GM12891 (cell line): ENCODE measurements at regions not wholly inside any gene's neighbourhood (a gene's known extent, or its start where the extent isn't known, plus 50 kb on each side); places are given as distances from the start of the nearest gene placed in this dataset.

Source experiments
- DNase-seq: peaks from one replicate; pipeline ENCODE4 v3.0.0; 2011; ENCODE audit warnings: low spot score; ENCODE audit not compliant: insufficient read length
- FAIRE-seq: peaks from 2 replicates; lab custom pipeline; 2011; peaks lifted over from hg19 to GRCh38; lab: Jason Lieb, UNC
- PAX5 ChIP-seq: IDR thresholded peaks from 2 replicates; pipeline ENCODE4 v1.6.1; 2011; ENCODE audit warnings: low read length, moderate library complexity, mild to moderate bottlenecking; ENCODE audit not compliant: insufficient read depth, severe bottlenecking
- POLR2A ChIP-seq: IDR thresholded peaks from 2 replicates; pipeline ENCODE4 v1.6.1; 2011; ENCODE audit warnings: low read depth, low read length, control low read depth
- POLR2AphosphoS5 ChIP-seq: IDR thresholded peaks from 2 replicates; pipeline ENCODE4 v1.6.1; 2011; ENCODE audit warnings: low read depth, low read length, control low read depth
- POU2F2 ChIP-seq: IDR thresholded peaks from 2 replicates; pipeline ENCODE4 v1.6.1; 2011; ENCODE audit warnings: low read depth, mild to moderate bottlenecking, control low read depth, low read length, moderate library complexity
- SPI1 ChIP-seq: IDR thresholded peaks from 2 replicates; pipeline ENCODE4 v1.6.1; 2011; ENCODE audit warnings: low read depth, low read length, control low read depth
- TAF1 ChIP-seq: IDR thresholded peaks from 2 replicates; pipeline ENCODE4 v1.6.1; 2011; ENCODE audit warnings: low read depth, low read length, control low read depth

GRCh38 chr3:161740421-161740820 is 243.8 kb downstream of the OTOL1 start:
- DNase-seq (no peak), FAIRE-seq (no peak)
- no peak for TF ChIP-seq POLR2AphosphoS5
- no peak for TF ChIP-seq PAX5
- TF ChIP-seq POU2F2, result no peak
- no peak for TF ChIP-seq SPI1
- no peak for TF ChIP-seq TAF1
- TF ChIP-seq POLR2A, result no peak

GRCh38 chr3:161744366-161744765 is 247.8 kb downstream of the OTOL1 start:
- no peak for FAIRE-seq
- no peak for TF ChIP-seq PAX5
- no peak for TF ChIP-seq TAF1
- TF ChIP-seq SPI1, result no peak
- TF ChIP-seq POLR2A, result no peak
- no peak for TF ChIP-seq POU2F2
- no peak for TF ChIP-seq POLR2AphosphoS5
- no peak for DNase-seq

- no peak for FAIRE-seq
- no peak for TF ChIP-seq TAF1
- no peak for TF ChIP-seq POU2F2
- TF ChIP-seq SPI1, result no peak
- TF ChIP-seq POLR2AphosphoS5, result no peak
- TF ChIP-seq POLR2A, result no peak
- no peak for TF ChIP-seq PAX5
- DNase-seq, result no peak
Measured at GRCh38 chr3:161745741-161746140, 249.1 kb downstream of the OTOL1 start.

GRCh38 chr3:161748049-161748448 is 251.4 kb downstream of the OTOL1 start:
- TF ChIP-seq SPI1, result no peak
- TF ChIP-seq POLR2A, result no peak
- TF ChIP-seq POU2F2, result no peak
- no peak for TF ChIP-seq PAX5
- no peak for TF ChIP-seq POLR2AphosphoS5
- TF ChIP-seq TAF1, result no peak
- DNase-seq (no peak), FAIRE-seq (no peak)

GRCh38 chr3:161754420-161755053 is 257.9 kb downstream of the OTOL1 start:
- no peak for TF ChIP-seq POLR2AphosphoS5
- TF ChIP-seq POU2F2, result no peak
- TF ChIP-seq TAF1, result no peak
- TF ChIP-seq POLR2A, result no peak
- TF ChIP-seq SPI1, result no peak
- no peak for TF ChIP-seq PAX5
- DNase-seq, result no peak
- FAIRE-seq, result no peak

GRCh38 chr3:161759444-161759843 is 262.8 kb downstream of the OTOL1 start:
- no peak for DNase-seq
- FAIRE-seq, result no peak
- no peak for TF ChIP-seq SPI1
- TF ChIP-seq POLR2A, result no peak
- TF ChIP-seq POLR2AphosphoS5, result no peak
- TF ChIP-seq PAX5, result no peak
- TF ChIP-seq TAF1, result no peak
- no peak for TF ChIP-seq POU2F2

GRCh38 chr3:161766331-161766730 is 269.7 kb downstream of the OTOL1 start:
- no peak for FAIRE-seq
- no peak for DNase-seq
- TF ChIP-seq SPI1, result no peak
- TF ChIP-seq PAX5, result no peak
- no peak for TF ChIP-seq POLR2AphosphoS5
- no peak for TF ChIP-seq POLR2A

GRCh38 chr3:161770484-161771386 is 274.1 kb downstream of the OTOL1 start:
- TF ChIP-seq SPI1 (peak; percentile 59), PAX5 (no peak), POLR2AphosphoS5 (no peak)
- FAIRE-seq (no peak), DNase-seq (no peak)

GRCh38 chr3:161781381-161781780 is 284.8 kb downstream of the OTOL1 start:
- no peak for DNase-seq
- no peak for FAIRE-seq
- no peak for TF ChIP-seq SPI1
- TF ChIP-seq POU2F2, result no peak
- no peak for TF ChIP-seq POLR2A
- no peak for TF ChIP-seq PAX5
- TF ChIP-seq POLR2AphosphoS5, result no peak
- no peak for TF ChIP-seq TAF1
